ENCODE measurements at regions not wholly inside any gene's neighbourhood (a gene's known extent, or its start where the extent isn't known, plus 50 kb on each side); places are given as distances from the start of the nearest gene placed in this dataset.

- ATAC-seq (ENCODE audit: low read depth) (no peak), DNase-seq (no peak)
- POLR2A ChIA-PET = no interaction called here
- Mint-ChIP-seq H3K27me3 (no peaks in the 10 kb centered on the region), H3K4me1 (no peaks in the 10 kb centered on the region), H3K9me3 (peaks cover 4% of the 10 kb centered on the region), H3K4me3 (no peak overlapping the region), H3K36me3 (no peaks in the 10 kb centered on the region), H3K27ac (no peak overlapping the region)
Observed at GRCh38 chr1:184284900-184285299, 101.9 kb upstream of the C1orf21 start.

GRCh38 chr1:184285401-184286087, 101.3 kb upstream of the C1orf21 start:
- Mint-ChIP-seq H3K36me3 (no peaks in the 10 kb centered on the region), H3K4me3 (no peak overlapping the region), H3K27me3 (no peaks in the 10 kb centered on the region), H3K27ac (no peak overlapping the region), H3K4me1 (no peaks in the 10 kb centered on the region), H3K9me3 (peaks cover 9% of the 10 kb centered on the region)
- ATAC-seq (ENCODE audit: low read depth) (no peak), DNase-seq (no peak)
- POLR2A ChIA-PET = no interaction called here

- H3K36me3 Mint-ChIP-seq = no peaks in the 10 kb centered on the region
- DNase-seq (no peak), ATAC-seq (ENCODE audit: low read depth) (no peak)
- H3K27ac Mint-ChIP-seq = no peak overlapping the region
- H3K4me3 Mint-ChIP-seq = no peak overlapping the region
- POLR2A ChIA-PET = no interaction called here
- no peaks in the 10 kb centered on the region for H3K4me1 Mint-ChIP-seq
- peaks cover 11% of the 10 kb centered on the region for H3K9me3 Mint-ChIP-seq
- H3K27me3 Mint-ChIP-seq = no peaks in the 10 kb centered on the region
Observed at GRCh38 chr1:184287001-184287400, 99.8 kb upstream of the C1orf21 start.

- Mint-ChIP-seq H3K27ac (no peak overlapping the region), H3K36me3 (no peaks in the 10 kb centered on the region), H3K9me3 (peaks cover 16% of the 10 kb centered on the region), H3K4me3 (no peak overlapping the region), H3K4me1 (no peaks in the 10 kb centered on the region), H3K27me3 (peaks cover 4% of the 10 kb centered on the region)
- POLR2A ChIA-PET = no interaction called here
- ATAC-seq (ENCODE audit: low read depth) (no peak), DNase-seq (no peak)
Observed at GRCh38 chr1:184289825-184290550, 96.8 kb upstream of the C1orf21 start.

- H3K4me3 Mint-ChIP-seq = no peak overlapping the region
- peaks cover 16% of the 10 kb centered on the region for H3K9me3 Mint-ChIP-seq
- no peaks in the 10 kb centered on the region for H3K4me1 Mint-ChIP-seq
- no peak overlapping the region for H3K27ac Mint-ChIP-seq
- no peak for ATAC-seq (ENCODE audit: low read depth)
- peaks cover 4% of the 10 kb centered on the region for H3K27me3 Mint-ChIP-seq
- POLR2A ChIA-PET = no interaction called here
- DNase-seq = no peak
- H3K36me3 Mint-ChIP-seq = no peaks in the 10 kb centered on the region
Observed at GRCh38 chr1:184291701-184292100, 95.1 kb upstream of the C1orf21 start.

- DNase-seq (no peak), ATAC-seq (ENCODE audit: low read depth) (no peak)
- no peaks in the 10 kb centered on the region for H3K36me3 Mint-ChIP-seq
- H3K4me3 Mint-ChIP-seq = no peak overlapping the region
- POLR2A ChIA-PET = no interaction called here
- no peaks in the 10 kb centered on the region for H3K4me1 Mint-ChIP-seq
- peaks cover 4% of the 10 kb centered on the region for H3K27me3 Mint-ChIP-seq
- H3K9me3 Mint-ChIP-seq = peaks cover 14% of the 10 kb centered on the region
- H3K27ac Mint-ChIP-seq = no peak overlapping the region
Observed at GRCh38 chr1:184292101-184292500, 94.7 kb upstream of the C1orf21 start.

- no peaks in the 10 kb centered on the region for H3K4me1 Mint-ChIP-seq
- peaks cover 14% of the 10 kb centered on the region for H3K9me3 Mint-ChIP-seq
- H3K27ac Mint-ChIP-seq = no peak overlapping the region
- no peak for ATAC-seq (ENCODE audit: low read depth)
- no peak overlapping the region for H3K4me3 Mint-ChIP-seq
- DNase-seq = no peak
- no peaks in the 10 kb centered on the region for H3K36me3 Mint-ChIP-seq
- H3K27me3 Mint-ChIP-seq = peaks cover 8% of the 10 kb centered on the region
- POLR2A ChIA-PET = no interaction called here
Observed at GRCh38 chr1:184294101-184294500, 92.7 kb upstream of the C1orf21 start.

- Mint-ChIP-seq H3K4me3 (no peak overlapping the region), H3K9me3 (peaks cover 5% of the 10 kb centered on the region), H3K27ac (no peak overlapping the region), H3K27me3 (peaks cover 11% of the 10 kb centered on the region), H3K4me1 (no peaks in the 10 kb centered on the region), H3K36me3 (no peaks in the 10 kb centered on the region)
- no peak for ATAC-seq (ENCODE audit: low read depth)
- POLR2A ChIA-PET = no interaction called here
- no peak for DNase-seq
Observed at GRCh38 chr1:184296466-184297243, 90.2 kb upstream of the C1orf21 start.

- peaks cover 2% of the 10 kb centered on the region for H3K9me3 Mint-ChIP-seq
- ATAC-seq (ENCODE audit: low read depth) = no peak
- no peaks in the 10 kb centered on the region for H3K4me1 Mint-ChIP-seq
- H3K36me3 Mint-ChIP-seq = no peaks in the 10 kb centered on the region
- POLR2A ChIA-PET = no interaction called here
- H3K27me3 Mint-ChIP-seq = peaks cover 11% of the 10 kb centered on the region
- H3K27ac Mint-ChIP-seq = no peak overlapping the region
- DNase-seq = no peak
- no peak overlapping the region for H3K4me3 Mint-ChIP-seq
Observed at GRCh38 chr1:184297244-184297750, 89.5 kb upstream of the C1orf21 start.

GRCh38 chr1:184298440-184299405, 88.1 kb upstream of the C1orf21 start:
- peaks cover 10% of the 10 kb centered on the region for H3K27me3 Mint-ChIP-seq
- H3K4me1 Mint-ChIP-seq = no peaks in the 10 kb centered on the region
- POLR2A ChIA-PET = no interaction called here
- no peak overlapping the region for H3K4me3 Mint-ChIP-seq
- no peak overlapping the region for H3K27ac Mint-ChIP-seq
- ATAC-seq (ENCODE audit: low read depth) (no peak), DNase-seq (no peak)
- H3K36me3 Mint-ChIP-seq = no peaks in the 10 kb centered on the region
- H3K9me3 Mint-ChIP-seq = peaks cover under 1% of the 10 kb centered on the region

- Mint-ChIP-seq H3K4me3 (no peak overlapping the region), H3K9me3 (peaks cover 2% of the 10 kb centered on the region), H3K27ac (no peak overlapping the region), H3K4me1 (no peaks in the 10 kb centered on the region), H3K36me3 (no peaks in the 10 kb centered on the region), H3K27me3 (peaks cover 12% of the 10 kb centered on the region)
- no peak for DNase-seq
- POLR2A ChIA-PET = no interaction called here
- no peak for ATAC-seq (ENCODE audit: low read depth)
Observed at GRCh38 chr1:184299406-184299790, 87.4 kb upstream of the C1orf21 start.

- H3K4me1 Mint-ChIP-seq = no peaks in the 10 kb centered on the region
- ATAC-seq (ENCODE audit: low read depth) = no peak
- no peaks in the 10 kb centered on the region for H3K36me3 Mint-ChIP-seq
- H3K4me3 Mint-ChIP-seq = no peak overlapping the region
- H3K27ac Mint-ChIP-seq = no peak overlapping the region
- POLR2A ChIA-PET = no interaction called here
- no peak for DNase-seq
- H3K9me3 Mint-ChIP-seq = peaks cover 2% of the 10 kb centered on the region
- H3K27me3 Mint-ChIP-seq = peaks cover 12% of the 10 kb centered on the region
Observed at GRCh38 chr1:184299796-184300195, 87.0 kb upstream of the C1orf21 start.

GRCh38 chr1:184300446-184300845, 86.4 kb upstream of the C1orf21 start:
- Mint-ChIP-seq H3K4me3 (no peak overlapping the region), H3K27ac (no peak overlapping the region), H3K4me1 (no peaks in the 10 kb centered on the region), H3K36me3 (no peaks in the 10 kb centered on the region), H3K9me3 (peaks cover 2% of the 10 kb centered on the region), H3K27me3 (peaks cover 14% of the 10 kb centered on the region)
- no peak for DNase-seq
- POLR2A ChIA-PET = no interaction called here
- ATAC-seq (ENCODE audit: low read depth) = no peak

Data from activated naive CD8-positive, alpha-beta T cell treated with anti-CD3 and anti-CD28 coated beads, Interleukin-2, amount 10 ng/mL, durations not matched to agents 7 days and 5 days (primary cell).